ENCODE measurements at regions not wholly inside any gene's neighbourhood (a gene's known extent, or its start where the extent isn't known, plus 50 kb on each side); places are given as distances from the start of the nearest gene placed in this dataset.

DNA sequence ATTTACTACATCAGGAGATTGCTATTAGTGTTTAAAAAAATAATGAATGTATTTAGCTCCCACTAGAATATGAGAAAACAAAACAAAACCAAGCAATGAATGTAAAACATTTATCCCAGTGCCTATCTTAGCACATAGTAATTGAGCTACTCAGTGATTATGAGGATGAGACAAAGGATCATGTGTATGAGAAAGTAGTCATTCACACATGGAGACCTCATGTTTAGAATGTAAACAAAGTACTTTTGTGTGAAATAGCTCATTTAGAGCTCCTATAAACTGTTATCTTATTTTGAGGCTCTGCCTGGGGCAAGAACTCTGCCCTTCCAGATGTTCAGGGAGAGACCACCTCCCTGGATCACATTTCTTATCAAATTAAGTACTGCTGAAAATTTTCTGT lies 236.8 kb downstream of the LRRN1 start:
- no peak for ATAC-seq
- H3K9me3 ChIP-seq = no peaks in the 10 kb centered on the region
- no peaks in the 10 kb centered on the region for H3K27me3 ChIP-seq
- DNase-seq = no peak
- no peak overlapping the region for H3K27ac ChIP-seq
- no peaks in the 10 kb centered on the region for H3K4me1 ChIP-seq
- no peaks in the 10 kb centered on the region for H3K36me3 ChIP-seq
- TF ChIP-seq POLR2A (IDR thresholded peaks at IDR 0.05) = no peak
- TF ChIP-seq, protein P1, sequence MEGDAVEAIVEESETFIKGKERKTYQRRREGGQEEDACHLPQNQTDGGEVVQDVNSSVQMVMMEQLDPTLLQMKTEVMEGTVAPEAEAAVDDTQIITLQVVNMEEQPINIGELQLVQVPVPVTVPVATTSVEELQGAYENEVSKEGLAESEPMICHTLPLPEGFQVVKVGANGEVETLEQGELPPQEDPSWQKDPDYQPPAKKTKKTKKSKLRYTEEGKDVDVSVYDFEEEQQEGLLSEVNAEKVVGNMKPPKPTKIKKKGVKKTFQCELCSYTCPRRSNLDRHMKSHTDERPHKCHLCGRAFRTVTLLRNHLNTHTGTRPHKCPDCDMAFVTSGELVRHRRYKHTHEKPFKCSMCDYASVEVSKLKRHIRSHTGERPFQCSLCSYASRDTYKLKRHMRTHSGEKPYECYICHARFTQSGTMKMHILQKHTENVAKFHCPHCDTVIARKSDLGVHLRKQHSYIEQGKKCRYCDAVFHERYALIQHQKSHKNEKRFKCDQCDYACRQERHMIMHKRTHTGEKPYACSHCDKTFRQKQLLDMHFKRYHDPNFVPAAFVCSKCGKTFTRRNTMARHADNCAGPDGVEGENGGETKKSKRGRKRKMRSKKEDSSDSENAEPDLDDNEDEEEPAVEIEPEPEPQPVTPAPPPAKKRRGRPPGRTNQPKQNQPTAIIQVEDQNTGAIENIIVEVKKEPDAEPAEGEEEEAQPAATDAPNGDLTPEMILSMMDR (IDR thresholded peaks at IDR 0.05) = no peak
- no peak overlapping the region for H3K4me3 ChIP-seq
- intact Hi-C loops (cut with DNase I) = loop anchor here in 1 of 10 donors (10.0 kb wide), 1 partner anchor 371 kb away; no protein-coding TSS in a partner anchor

- no peaks in the 10 kb centered on the region for H3K9me3 ChIP-seq
- H3K4me1 ChIP-seq = no peaks in the 10 kb centered on the region
- H3K36me3 ChIP-seq = no peaks in the 10 kb centered on the region
- intact Hi-C loops (cut with DNase I) = loop anchor here in 1 of 10 donors (10.0 kb wide), 1 partner anchor 374 kb away; no protein-coding TSS in a partner anchor
- no peak overlapping the region for H3K4me3 ChIP-seq
- DNase-seq (no peak), ATAC-seq (no peak)
- 68 to 93% (median 85%) methylated on average over 4 to 5 of the region's 5 CpGs for WGBS, 4 donors
- H3K27me3 ChIP-seq = no peaks in the 10 kb centered on the region
- TF ChIP-seq POLR2A (IDR thresholded peaks at IDR 0.05) = no peak
- TF ChIP-seq, protein P1 (IDR thresholded peaks at IDR 0.05) = no peak
- H3K27ac ChIP-seq = no peak overlapping the region
Measured at GRCh38 chr3:4038351-4038750, 239.1 kb downstream of the LRRN1 start.

GRCh38 chr3:4042070-4042469 lies 242.8 kb downstream of the LRRN1 start:
- intact Hi-C loops (cut with DNase I) = no loop called here
- H3K27ac ChIP-seq = no peak overlapping the region
- DNase-seq = no peak
- H3K4me3 ChIP-seq = no peak overlapping the region
- ATAC-seq = no peak
- TF ChIP-seq, protein P1 (IDR thresholded peaks at IDR 0.05) = no peak
- TF ChIP-seq POLR2A (IDR thresholded peaks at IDR 0.05) = no peak
- no peaks in the 10 kb centered on the region for H3K9me3 ChIP-seq
- 81 to 88% (median 82%) methylated on average over 2 of the region's 2 CpGs for WGBS, 4 donors
- H3K36me3 ChIP-seq = no peaks in the 10 kb centered on the region
- no peaks in the 10 kb centered on the region for H3K27me3 ChIP-seq
- H3K4me1 ChIP-seq = no peaks in the 10 kb centered on the region

- intact Hi-C loops (cut with DNase I) = no loop called here
- no peaks in the 10 kb centered on the region for H3K4me1 ChIP-seq
- TF ChIP-seq, protein P1 (IDR thresholded peaks at IDR 0.05) = no peak
- TF ChIP-seq POLR2A (IDR thresholded peaks at IDR 0.05) = no peak
- no peak for DNase-seq
- H3K4me3 ChIP-seq = no peak overlapping the region
- H3K27ac ChIP-seq = no peak overlapping the region
- H3K36me3 ChIP-seq = no peaks in the 10 kb centered on the region
- no peaks in the 10 kb centered on the region for H3K27me3 ChIP-seq
- WGBS, 4 donors = 64 to 77% (median 71%) methylated on average over 3 of the region's 3 CpGs
- no peaks in the 10 kb centered on the region for H3K9me3 ChIP-seq
- ATAC-seq = no peak
Measured at GRCh38 chr3:4042869-4043268, 243.6 kb downstream of the LRRN1 start.

Measured in heart left ventricle (tissue), 16 donors.